Mucosa of stomach (tissue), 1 donor: ENCODE measurements at regions not wholly inside any gene's neighbourhood (a gene's known extent, or its start where the extent isn't known, plus 50 kb on each side); places are given as distances from the start of the nearest gene placed in this dataset.

Experiments used
- H3K27me3 ChIP-seq: one replicate; pipeline ENCODE4 v1.7.0; 2013; ENCODE audit warnings: mild to moderate bottlenecking, low read length; ENCODE audit not compliant: control insufficient read depth, insufficient read depth
- H3K36me3 ChIP-seq: one replicate; pipeline ENCODE4 v1.7.0; 2013; ENCODE audit warnings: low read length; ENCODE audit not compliant: control insufficient read depth, insufficient read depth
- H3K4me1 ChIP-seq: one replicate; pipeline ENCODE4 v1.7.0; 2013; ENCODE audit warnings: mild to moderate bottlenecking, low read length; ENCODE audit not compliant: control insufficient read depth, insufficient read depth
- H3K4me3 ChIP-seq: one replicate; pipeline ENCODE4 v1.7.0; 2013; ENCODE audit warnings: low read length
- H3K9ac ChIP-seq: one replicate; pipeline ENCODE4 v1.7.0; 2013; ENCODE audit warnings: mild to moderate bottlenecking, low read length, moderate library complexity
- H3K9me3 ChIP-seq: one replicate; pipeline ENCODE4 v1.7.0; 2013; ENCODE audit warnings: mild to moderate bottlenecking, low read length, moderate library complexity; ENCODE audit not compliant: control insufficient read depth
- donor health status: Pancreatic carcinoma.

DNA sequence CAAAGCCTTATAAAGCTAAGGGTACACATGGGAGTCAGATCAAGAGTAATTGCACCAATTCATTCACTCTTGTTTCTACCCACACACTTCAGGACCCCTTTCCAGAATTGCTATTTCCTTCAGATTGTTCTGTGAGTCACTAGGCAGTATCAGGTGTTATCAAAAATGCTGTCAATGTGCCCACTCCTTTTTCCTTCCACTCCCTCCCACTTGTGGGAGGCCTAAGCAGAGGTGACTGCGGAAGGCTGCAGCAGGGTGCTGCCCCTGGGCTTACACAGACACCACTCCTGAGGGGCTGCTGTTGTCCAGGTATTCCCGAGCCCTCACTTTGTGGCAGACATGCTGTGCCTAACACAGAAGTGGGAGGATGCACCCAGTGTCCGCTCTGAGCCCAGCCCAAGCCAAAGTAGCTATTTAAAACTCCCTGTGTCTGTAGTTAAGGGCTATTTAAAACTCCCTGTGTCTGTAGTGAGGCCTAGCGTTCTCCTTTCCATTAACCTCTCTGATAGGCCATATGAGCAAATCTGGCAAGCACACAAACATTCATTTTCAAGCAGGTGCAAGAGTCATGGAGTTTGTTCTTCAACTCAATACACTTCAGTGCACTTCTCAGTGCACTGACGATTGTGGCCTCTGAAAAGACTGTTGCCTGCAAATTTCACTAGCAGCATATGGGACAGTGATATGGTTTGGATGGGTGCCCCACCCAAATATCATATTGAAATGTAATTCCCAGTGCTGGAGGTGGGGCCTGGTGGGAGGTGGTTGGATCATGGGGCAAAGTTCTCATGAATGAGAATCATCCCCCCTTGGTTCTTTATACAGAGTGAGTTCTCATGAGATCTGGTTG, 117.8 kb downstream of the PHLDA1 start:
- Histone ChIP-seq H3K9ac (no peak overlapping the region), H3K36me3 (no peaks in the 10 kb centered on the region), H3K4me3 (no peak overlapping the region), H3K4me1 (peaks cover 19% of the 10 kb centered on the region), H3K9me3 (no peaks in the 10 kb centered on the region), H3K27me3 (no peaks in the 10 kb centered on the region)

DNA sequence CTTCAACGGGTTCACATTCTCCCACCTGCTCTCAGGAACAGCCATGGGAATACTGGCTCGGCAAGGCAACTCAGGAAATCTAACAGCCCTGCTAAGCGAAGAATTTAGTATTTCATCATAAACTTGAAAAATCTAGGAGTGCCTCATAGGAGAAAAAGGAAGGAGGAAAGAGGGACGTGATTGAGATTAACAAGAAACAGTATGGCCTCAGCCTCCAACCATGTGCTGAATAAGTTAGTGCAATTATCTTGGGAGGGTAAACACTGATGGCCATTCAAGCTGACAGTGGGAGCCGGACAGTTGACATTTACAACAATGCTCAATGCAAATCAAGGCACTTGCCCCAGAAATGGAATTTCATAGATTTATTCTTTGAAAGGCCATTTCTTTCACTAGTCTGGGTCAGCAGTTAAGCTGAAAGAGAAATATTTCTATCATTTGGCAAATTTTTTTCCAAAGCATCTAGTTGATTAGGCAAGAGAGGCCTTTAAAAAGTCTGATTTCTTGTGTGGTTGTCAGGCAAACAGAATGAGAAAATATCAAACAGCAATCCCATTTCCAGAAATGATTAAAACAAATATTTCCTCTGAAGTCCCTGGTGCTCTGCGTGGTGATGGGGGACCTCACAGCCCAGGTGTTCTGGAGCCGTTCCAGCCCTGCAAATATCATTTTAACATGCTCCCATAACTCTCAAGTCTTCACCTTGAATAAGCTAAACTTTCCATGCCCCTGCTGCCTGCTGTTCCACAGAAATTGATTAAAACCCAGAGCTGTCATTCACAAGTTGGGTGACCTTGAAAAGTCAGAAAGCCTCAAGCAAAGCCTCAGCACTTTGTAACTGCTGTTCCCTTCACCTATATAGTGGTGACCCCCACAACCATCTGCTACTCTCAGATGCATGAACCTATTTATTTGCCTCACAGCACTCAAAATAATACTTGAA, 121.6 kb downstream of the PHLDA1 start:
- H3K27me3 ChIP-seq, result no peaks in the 10 kb centered on the region
- no peaks in the 10 kb centered on the region for H3K9me3 ChIP-seq
- peaks cover 19% of the 10 kb centered on the region for H3K4me1 ChIP-seq
- H3K9ac ChIP-seq, result no peak overlapping the region
- no peaks in the 10 kb centered on the region for H3K36me3 ChIP-seq
- H3K4me3 ChIP-seq, result no peak overlapping the region

DNA sequence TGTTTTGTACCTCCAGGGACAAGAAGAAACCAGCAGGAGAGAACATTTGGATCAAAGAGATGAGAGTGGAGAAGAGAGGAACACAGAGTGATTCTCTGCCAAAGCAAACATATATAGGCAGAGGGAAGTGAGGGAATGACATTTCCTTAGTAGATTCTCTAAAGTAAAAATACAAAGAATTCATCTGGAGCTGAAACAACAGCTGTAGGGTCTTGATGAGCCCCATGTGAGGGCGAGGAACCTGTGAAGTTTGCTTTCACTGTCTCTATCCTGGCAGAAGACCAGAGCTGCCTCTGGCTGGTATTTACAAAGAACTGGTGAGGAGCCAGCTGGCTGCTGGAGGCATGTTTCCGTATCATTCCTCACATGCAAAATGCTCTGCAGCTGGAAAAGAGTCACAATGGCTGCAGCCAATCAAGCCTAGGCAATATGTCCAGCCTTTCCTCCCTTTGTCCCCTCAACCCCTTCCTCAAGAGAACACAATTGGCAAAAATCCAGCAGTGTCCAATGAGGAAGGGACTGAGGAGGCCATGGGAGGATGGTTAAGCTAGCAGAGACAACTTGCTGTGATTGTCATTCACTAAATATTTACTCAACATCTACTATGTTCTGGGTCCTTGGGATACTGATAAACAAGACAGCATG, 122.5 kb downstream of the PHLDA1 start:
- Histone ChIP-seq H3K9me3 (no peaks in the 10 kb centered on the region), H3K27me3 (no peaks in the 10 kb centered on the region), H3K4me1 (peaks cover 19% of the 10 kb centered on the region), H3K4me3 (no peak overlapping the region), H3K36me3 (no peaks in the 10 kb centered on the region), H3K9ac (no peak overlapping the region)

DNA sequence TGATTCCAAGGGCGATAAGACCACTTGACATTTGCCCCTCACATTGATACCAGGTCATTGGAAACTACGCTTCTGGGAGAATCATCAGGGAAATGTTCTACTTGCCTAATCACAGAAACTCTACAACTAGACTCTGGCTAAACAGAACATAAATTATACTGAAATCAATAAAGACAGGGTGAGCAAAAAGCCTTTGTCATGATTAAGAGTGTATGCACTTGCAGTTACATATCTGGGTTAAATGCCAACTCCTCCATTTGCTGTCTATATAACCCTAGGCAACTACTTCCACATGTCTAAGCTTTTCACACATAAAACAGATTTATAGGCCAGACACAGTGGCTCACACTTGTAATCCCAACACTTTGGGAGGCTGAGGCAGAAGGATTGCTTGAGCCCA, 125.7 kb downstream of the PHLDA1 start:
- Histone ChIP-seq H3K4me3 (no peak overlapping the region), H3K4me1 (peaks cover 11% of the 10 kb centered on the region), H3K9ac (no peak overlapping the region), H3K27me3 (no peaks in the 10 kb centered on the region), H3K9me3 (no peaks in the 10 kb centered on the region), H3K36me3 (no peaks in the 10 kb centered on the region)

DNA sequence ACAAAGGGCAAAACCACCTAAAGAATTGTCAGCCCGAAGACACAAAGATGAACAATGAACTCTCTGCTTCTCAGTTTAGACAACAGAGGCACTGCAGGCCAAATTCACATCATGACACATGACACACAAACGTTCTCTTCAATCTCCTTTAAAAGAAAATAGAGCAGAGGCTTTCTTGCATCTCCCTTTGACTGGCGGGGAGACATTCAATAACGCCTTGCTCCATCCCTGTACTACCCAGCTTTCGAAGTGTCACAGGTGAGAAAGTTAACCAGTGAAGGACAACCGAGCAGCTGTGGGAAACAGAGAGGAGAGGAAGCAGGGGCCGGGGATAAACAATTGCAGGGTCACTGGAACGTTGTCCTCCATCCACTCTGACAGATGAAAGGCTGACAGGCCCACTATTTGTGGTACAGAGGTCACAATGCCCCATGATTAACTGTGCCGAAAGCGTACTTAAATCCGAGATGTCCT, 130.8 kb downstream of the PHLDA1 start:
- H3K36me3 ChIP-seq, result no peaks in the 10 kb centered on the region
- H3K4me3 ChIP-seq, result no peak overlapping the region

DNA sequence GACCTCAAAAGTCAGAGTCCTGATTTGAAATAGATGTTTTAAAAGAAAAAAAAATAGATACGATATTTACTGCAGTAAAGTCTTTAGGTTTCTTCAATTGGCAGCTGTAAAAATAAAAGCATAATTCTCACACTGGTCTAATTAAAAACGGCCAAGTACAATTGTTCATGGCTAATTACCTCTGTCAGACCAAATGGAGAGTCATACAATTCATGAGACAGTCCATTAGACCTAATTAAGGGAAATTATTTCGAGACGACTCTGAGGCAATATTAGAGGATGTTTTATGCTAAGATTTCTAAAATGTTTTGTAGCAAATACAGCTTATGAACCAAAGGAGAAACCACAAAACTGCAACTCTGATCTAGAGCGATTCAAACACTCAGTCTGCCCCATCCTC, 131.3 kb downstream of the PHLDA1 start:
- H3K27me3 ChIP-seq, result no peaks in the 10 kb centered on the region
- H3K4me3 ChIP-seq, result no peak overlapping the region
- H3K36me3 ChIP-seq, result no peaks in the 10 kb centered on the region
- no peaks in the 10 kb centered on the region for H3K9me3 ChIP-seq
- no peaks in the 10 kb centered on the region for H3K4me1 ChIP-seq
- no peak overlapping the region for H3K9ac ChIP-seq

More for the DNA sequence above, 130.8 kb downstream of the PHLDA1 start:
- no peaks in the 10 kb centered on the region for H3K27me3 ChIP-seq
- no peaks in the 10 kb centered on the region for H3K4me1 ChIP-seq
- no peak overlapping the region for H3K9ac ChIP-seq
- no peaks in the 10 kb centered on the region for H3K9me3 ChIP-seq

DNA sequence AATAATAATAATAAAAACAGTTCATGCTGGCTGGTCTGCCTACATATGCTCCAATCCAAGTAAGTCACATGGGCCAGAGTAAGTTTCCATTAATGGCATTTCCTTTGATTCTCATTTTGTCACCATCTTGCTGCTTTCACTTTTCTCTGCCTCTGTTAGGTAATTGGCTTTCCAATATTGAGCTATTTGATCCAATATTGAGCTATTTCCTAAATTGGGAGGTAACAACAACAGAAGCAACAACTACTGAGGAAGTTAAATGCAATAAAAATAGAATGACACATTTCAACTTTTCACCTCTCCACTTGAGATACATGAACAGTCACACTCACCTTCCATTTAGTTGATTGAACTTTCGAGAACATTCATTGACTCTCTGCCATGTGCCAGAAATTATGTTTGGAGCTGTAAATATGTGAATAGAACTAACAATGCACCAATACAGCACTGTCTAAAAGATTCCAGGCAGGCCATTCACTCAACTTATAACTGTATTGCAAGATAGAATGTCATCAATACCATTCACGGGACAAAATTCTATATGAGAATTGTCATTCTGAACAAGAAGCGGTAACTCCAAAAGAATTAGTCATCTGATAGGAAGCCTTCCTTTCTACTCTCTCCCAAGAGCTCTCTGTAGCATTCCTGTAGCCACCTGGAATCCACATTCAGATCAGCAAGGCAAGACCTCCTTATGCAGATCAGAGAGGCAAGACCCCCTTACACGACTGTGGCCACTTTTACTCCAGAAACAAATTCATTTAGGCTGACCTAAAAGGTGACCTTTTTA, 136.4 kb downstream of the PHLDA1 start:
- H3K9me3 ChIP-seq, result no peaks in the 10 kb centered on the region
- H3K4me1 ChIP-seq, result no peaks in the 10 kb centered on the region
- H3K27me3 ChIP-seq, result no peaks in the 10 kb centered on the region
- H3K4me3 ChIP-seq, result no peak overlapping the region
- H3K36me3 ChIP-seq, result no peaks in the 10 kb centered on the region
- H3K9ac ChIP-seq, result no peak overlapping the region

DNA sequence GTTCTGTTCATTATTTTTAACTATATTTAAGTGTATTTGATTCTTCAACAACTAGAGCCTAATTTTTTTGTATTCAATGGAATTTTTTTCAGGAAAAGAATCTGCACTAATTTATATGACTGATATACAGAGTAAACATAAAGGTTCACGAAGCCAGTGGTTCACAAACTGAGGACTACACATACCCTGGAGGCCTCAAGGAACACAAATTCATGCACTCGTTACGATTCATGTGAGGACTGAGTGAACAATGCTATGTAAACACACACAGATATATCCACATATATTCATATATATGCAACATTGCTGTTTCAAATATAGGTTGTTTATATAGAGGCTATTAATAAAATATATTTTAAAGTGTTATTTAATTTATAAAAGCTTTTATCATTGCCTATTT, 137.8 kb downstream of the PHLDA1 start:
- Histone ChIP-seq H3K4me3 (no peak overlapping the region), H3K4me1 (no peaks in the 10 kb centered on the region), H3K9ac (no peak overlapping the region), H3K27me3 (no peaks in the 10 kb centered on the region), H3K36me3 (no peaks in the 10 kb centered on the region), H3K9me3 (no peaks in the 10 kb centered on the region)

DNA sequence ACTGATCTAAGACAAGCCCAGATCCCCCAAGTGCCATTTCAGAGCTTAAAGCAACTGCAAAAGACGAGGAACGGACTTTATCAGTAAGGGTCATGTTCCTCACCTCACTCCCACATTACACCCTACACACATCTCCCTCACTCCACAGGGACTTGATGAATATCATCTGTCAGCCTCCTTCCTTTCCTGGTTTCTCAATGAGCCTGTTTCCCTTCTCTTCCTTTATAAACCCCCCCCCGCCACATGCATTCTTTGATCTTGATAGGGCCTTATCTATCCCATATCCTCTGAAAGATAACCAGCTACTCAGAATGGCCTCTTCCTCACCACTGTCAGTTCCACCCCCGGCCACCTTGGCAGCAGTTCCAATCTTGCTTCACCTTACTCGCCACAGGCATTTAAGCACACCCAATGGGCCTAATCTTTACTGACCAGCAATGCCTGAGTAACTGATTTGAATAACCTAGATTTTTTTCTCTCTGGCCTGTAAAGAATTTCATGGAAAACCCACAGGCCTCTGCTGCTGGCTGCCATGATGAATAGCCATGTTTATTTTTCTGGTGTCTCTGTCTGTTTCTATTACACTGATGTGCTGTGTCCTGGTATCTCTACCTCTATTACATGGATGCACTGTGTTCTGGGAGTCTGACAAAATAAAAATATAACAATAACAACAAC, 138.7 kb downstream of the PHLDA1 start:
- Histone ChIP-seq H3K4me1 (no peaks in the 10 kb centered on the region), H3K27me3 (no peaks in the 10 kb centered on the region), H3K4me3 (no peak overlapping the region), H3K9me3 (no peaks in the 10 kb centered on the region), H3K36me3 (no peaks in the 10 kb centered on the region), H3K9ac (no peak overlapping the region)

DNA sequence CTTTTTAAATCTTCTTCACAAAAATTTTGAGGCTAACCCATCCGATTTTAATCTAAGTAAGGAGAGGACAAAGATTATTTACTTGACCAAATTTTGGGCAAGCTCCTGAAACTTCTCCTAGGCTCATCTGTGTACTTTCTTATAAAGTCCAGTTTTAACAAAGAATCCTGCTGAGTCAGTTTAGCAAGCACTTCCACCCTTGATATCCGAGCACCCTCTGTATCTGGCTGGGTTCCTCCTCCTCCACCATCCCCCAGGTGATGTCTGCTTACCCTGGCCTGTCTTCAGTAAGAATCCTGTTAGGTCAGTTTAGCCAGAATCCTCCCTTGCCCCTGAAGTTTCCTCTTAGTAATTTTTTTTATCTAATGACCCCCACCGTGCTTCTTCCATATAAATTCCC, 140.5 kb downstream of the PHLDA1 start:
- Histone ChIP-seq H3K4me3 (no peak overlapping the region), H3K27me3 (no peaks in the 10 kb centered on the region), H3K9ac (no peak overlapping the region), H3K4me1 (no peaks in the 10 kb centered on the region), H3K36me3 (no peaks in the 10 kb centered on the region), H3K9me3 (no peaks in the 10 kb centered on the region)

DNA sequence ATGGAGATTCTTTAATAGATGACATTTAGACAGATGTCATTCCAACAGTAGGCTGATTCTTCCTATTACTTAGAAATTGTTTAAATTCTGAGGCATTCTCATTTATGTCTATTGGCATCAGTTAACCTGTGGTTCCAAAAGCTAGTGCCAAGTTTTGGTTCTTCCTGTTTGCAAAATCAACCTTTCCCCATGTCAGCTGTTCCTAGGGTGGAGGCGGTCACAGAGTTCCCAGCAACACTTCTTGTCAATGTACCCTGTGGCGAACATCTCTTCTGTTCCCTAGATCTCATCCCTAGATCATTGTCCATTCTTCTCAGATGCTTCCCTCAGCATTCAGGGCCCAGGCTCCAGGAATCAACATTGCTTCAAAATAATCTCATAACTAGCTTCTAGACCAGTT, 140.9 kb downstream of the PHLDA1 start:
- no peak overlapping the region for H3K9ac ChIP-seq
- no peaks in the 10 kb centered on the region for H3K9me3 ChIP-seq
- no peaks in the 10 kb centered on the region for H3K27me3 ChIP-seq
- no peaks in the 10 kb centered on the region for H3K36me3 ChIP-seq
- H3K4me1 ChIP-seq, result no peaks in the 10 kb centered on the region
- no peak overlapping the region for H3K4me3 ChIP-seq
